ENCODE measurements at regions not wholly inside any gene's neighbourhood (a gene's known extent, or its start where the extent isn't known, plus 50 kb on each side); places are given as distances from the start of the nearest gene placed in this dataset.
"Not testable (repeated sequence)": the region's sequence is repeated elsewhere in the genome, so short reads cannot be mapped to it uniquely, and the experiment has no call there.

GRCh38 chr1:176315519-176316220 is 108.6 kb upstream of the COP1 start:
- TF ChIP-seq CTCF (IDR thresholded peaks at IDR 0.05; ENCODE audit: low read depth, low read length, missing control alignments) = no peak
- in situ Hi-C loops (cut with HindIII; ENCODE audit: low sequenced_read_pairs) = no loop called here
- DNase-seq (ENCODE audit: low read depth) = no peak
- H3K4me3 ChIP-seq (ENCODE audit: low read depth, low read length) = no peak overlapping the region

- in situ Hi-C loops (cut with HindIII; ENCODE audit: low sequenced_read_pairs); H3K4me3 ChIP-seq (ENCODE audit: low read depth, low read length); DNase-seq (ENCODE audit: low read depth): not testable (repeated sequence)
These were observed 89.5 kb upstream of the COP1 start for GRCh38 chr1:176296602-176297001.

- in situ Hi-C loops (cut with HindIII; ENCODE audit: low sequenced_read_pairs) = no loop called here
- DNase-seq (ENCODE audit: low read depth) = no peak
These were observed 78.9 kb upstream of the COP1 start for GRCh38 chr1:176285996-176286395.

GRCh38 chr1:176271572-176271971 is 64.5 kb upstream of the COP1 start:
- no peak for TF ChIP-seq CTCF (IDR thresholded peaks at IDR 0.05; ENCODE audit: low read depth, low read length, missing control alignments)

More at GRCh38 chr1:176285996-176286395, 78.9 kb upstream of the COP1 start:
- no peak overlapping the region for H3K4me3 ChIP-seq (ENCODE audit: low read depth, low read length)
- TF ChIP-seq CTCF (IDR thresholded peaks at IDR 0.05; ENCODE audit: low read depth, low read length, missing control alignments) = no peak

More at GRCh38 chr1:176271572-176271971, 64.5 kb upstream of the COP1 start:
- in situ Hi-C loops (cut with HindIII; ENCODE audit: low sequenced_read_pairs) = no loop called here
- H3K4me3 ChIP-seq (ENCODE audit: low read depth, low read length) = no peak overlapping the region
- no peak for DNase-seq (ENCODE audit: low read depth)

Measured in astrocyte of the cerebellum (primary cell).